K562 (cell line): ENCODE measurements at regions not wholly inside any gene's neighbourhood (a gene's known extent, or its start where the extent isn't known, plus 50 kb on each side); places are given as distances from the start of the nearest gene placed in this dataset.

Experiments used
- CHAMP1 ChIP-seq: fragments of 450-650 bp; IDR thresholded peaks from 2 replicates; pipeline ENCODE4 v1.6.1; 2016; ENCODE audit warnings: mild to moderate bottlenecking
- CHCHD3 ChIP-seq: fragments of 250-450 bp; sonication (Bioruptor Pico); IDR thresholded peaks from 2 replicates; pipeline ENCODE4 v2.1.2; 2022; ENCODE audit warnings: mild to moderate bottlenecking
- CREB1 ChIP-seq, 2 experiments: sonication (generic) in 1 of 2; formaldehyde crosslinking in 1 of 2; IDR thresholded peaks; 2 replicates each; pipeline versions ENCODE4 v1.6.1 to v1.8.0; 2012 to 2022; ENCODE audit warnings: inconsistent platforms in 1 of 2, mild to moderate bottlenecking in 1 of 2, missing genetic modification reagents in 1 of 2, moderate library complexity in 1 of 2
- FOS ChIP-seq: IDR thresholded peaks from 3 replicates; pipeline ENCODE4 v1.6.1; 2011; ENCODE audit not compliant: insufficient read length; ENCODE audit errors: extremely low read depth
- GTF2F1 ChIP-seq: IDR thresholded peaks from 2 replicates; pipeline ENCODE4 v1.6.1; 2011; ENCODE audit warnings: low read depth, low read length, improper control_type of control experiment
- HOMEZ ChIP-seq: fragments of 250-450 bp; sonication (Bioruptor Pico); IDR thresholded peaks from 2 replicates; pipeline ENCODE4 v1.4.0; 2020; ENCODE audit warnings: mild to moderate bottlenecking, moderate library complexity
- KLF10 ChIP-seq: fragments of 250-450 bp; sonication (Bioruptor Pico); IDR thresholded peaks from 2 replicates; pipeline ENCODE4 v1.6.1; 2021; ENCODE audit warnings: matching md5 sums
- NONO ChIP-seq, 2 experiments: fragments of 200-400 bp in 1 of 2; fragments of 450-650 bp in 1 of 2; formaldehyde crosslinking in 1 of 2; IDR thresholded peaks; 2 replicates each; pipeline ENCODE4 v1.6.1; 2017; ENCODE audit warnings: low read depth in 2 of 2, mild to moderate bottlenecking in 2 of 2, moderate library complexity in 2 of 2, low read length in 1 of 2
- PTTG1 ChIP-seq: fragments of 450-650 bp; IDR thresholded peaks from 2 replicates; pipeline ENCODE4 v1.6.1; 2016; ENCODE audit warnings: low read depth, mild to moderate bottlenecking, missing genetic modification characterization, missing compliant biosample characterization
- SMAD1 ChIP-seq: fragments of 150-350 bp; IDR thresholded peaks from 2 replicates; pipeline ENCODE4 v1.6.1; 2014; ENCODE audit warnings: low read length, low read depth; ENCODE audit not compliant: partially characterized antibody
- ZNF175 ChIP-seq: fragments of 200-800 bp; sonication (Bioruptor generic); IDR thresholded peaks from 2 replicates; pipeline ENCODE4 v1.6.1; 2016; ENCODE audit warnings: low read depth, mild to moderate bottlenecking, missing genetic modification characterization, missing compliant biosample characterization
- ZNF239 ChIP-seq: fragments of 250-450 bp; sonication (Bioruptor Pico); IDR thresholded peaks from 2 replicates; pipeline ENCODE4 v1.4.0; 2020; ENCODE audit warnings: mild to moderate bottlenecking
- ZNF436 ChIP-seq: fragments of 250-450, 450-650 bp; sonication (Bioruptor Pico); formaldehyde crosslinking; IDR thresholded peaks from 2 replicates; pipeline ENCODE4 v1.7.0; 2020; ENCODE audit warnings: mild to moderate bottlenecking
- TF ChIP-seq, protein P1 (sequence below), 2 experiments: IDR thresholded peaks; 2 replicates each; pipeline ENCODE4 v1.6.1; 2011; ENCODE audit warnings: borderline replicate concordance in 1 of 2, control low read depth in 1 of 2, low read depth in 1 of 2, low read length in 1 of 2, mild to moderate bottlenecking in 1 of 2, mixed read lengths in 1 of 2, moderate library complexity in 1 of 2; ENCODE audit not compliant: insufficient read depth in 1 of 2, insufficient read length in 1 of 2, poor library complexity in 1 of 2, severe bottlenecking in 1 of 2; ENCODE audit errors: extremely low read depth in 1 of 2
- TF ChIP-seq, protein P2 (sequence below): fragments of 450-650 bp; IDR thresholded peaks from 2 replicates; pipeline ENCODE4 v1.6.1; 2017; ENCODE audit warnings: antibody characterized with exemption, mild to moderate bottlenecking

GRCh38 chr6:27838058-27838944, 73.9 kb downstream of the OR2B2 start (continued):
- TF ChIP-seq ZNF436 (CRISPR knock-in tag) (peak; percentile 35; the same call in 1 of the 2 replicates), CREB1 (IDR thresholded peaks at IDR 0.05) (peak; percentile 98), CREB1 (CRISPR knock-in tag; IDR thresholded peaks at IDR 0.05) (peak; percentile 95), KLF10 (CRISPR knock-in tag) (no peak), GTF2F1 (peak; percentile 96), NONO (IDR thresholded peaks at IDR 0.05; ENCODE audit: low read depth in 2 of 2, low read length in 1 of 2) (peak; percentile 30 to 89; a peak in 2 of 4 replicates), ZNF175 (CRISPR knock-in tag) (peak; percentile 52), FOS (peak; percentile 98), PTTG1 (no peak), CHCHD3 (CRISPR knock-in tag) (peak; percentile 83; the same call in 1 of the 2 replicates), HOMEZ (CRISPR knock-in tag) (0 out of 2 replicates have a peak, but pooled peaks have one; percentile 75), CHAMP1 (peak; percentile 82), ZNF239 (CRISPR knock-in tag) (peak; percentile 69), SMAD1 (peak; percentile 95)
- TF ChIP-seq, protein P1, sequence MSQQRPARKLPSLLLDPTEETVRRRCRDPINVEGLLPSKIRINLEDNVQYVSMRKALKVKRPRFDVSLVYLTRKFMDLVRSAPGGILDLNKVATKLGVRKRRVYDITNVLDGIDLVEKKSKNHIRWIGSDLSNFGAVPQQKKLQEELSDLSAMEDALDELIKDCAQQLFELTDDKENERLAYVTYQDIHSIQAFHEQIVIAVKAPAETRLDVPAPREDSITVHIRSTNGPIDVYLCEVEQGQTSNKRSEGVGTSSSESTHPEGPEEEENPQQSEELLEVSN (IDR thresholded peaks at IDR 0.05; ENCODE audit: borderline replicate concordance in 1 of 2, extremely low read depth in 1 of 2, insufficient read depth in 1 of 2, insufficient read length in 1 of 2, low read depth in 1 of 2, low read length in 1 of 2, poor library complexity in 1 of 2, severe bottlenecking in 1 of 2), result peak; percentile 72 to 80
- TF ChIP-seq, protein P2, sequence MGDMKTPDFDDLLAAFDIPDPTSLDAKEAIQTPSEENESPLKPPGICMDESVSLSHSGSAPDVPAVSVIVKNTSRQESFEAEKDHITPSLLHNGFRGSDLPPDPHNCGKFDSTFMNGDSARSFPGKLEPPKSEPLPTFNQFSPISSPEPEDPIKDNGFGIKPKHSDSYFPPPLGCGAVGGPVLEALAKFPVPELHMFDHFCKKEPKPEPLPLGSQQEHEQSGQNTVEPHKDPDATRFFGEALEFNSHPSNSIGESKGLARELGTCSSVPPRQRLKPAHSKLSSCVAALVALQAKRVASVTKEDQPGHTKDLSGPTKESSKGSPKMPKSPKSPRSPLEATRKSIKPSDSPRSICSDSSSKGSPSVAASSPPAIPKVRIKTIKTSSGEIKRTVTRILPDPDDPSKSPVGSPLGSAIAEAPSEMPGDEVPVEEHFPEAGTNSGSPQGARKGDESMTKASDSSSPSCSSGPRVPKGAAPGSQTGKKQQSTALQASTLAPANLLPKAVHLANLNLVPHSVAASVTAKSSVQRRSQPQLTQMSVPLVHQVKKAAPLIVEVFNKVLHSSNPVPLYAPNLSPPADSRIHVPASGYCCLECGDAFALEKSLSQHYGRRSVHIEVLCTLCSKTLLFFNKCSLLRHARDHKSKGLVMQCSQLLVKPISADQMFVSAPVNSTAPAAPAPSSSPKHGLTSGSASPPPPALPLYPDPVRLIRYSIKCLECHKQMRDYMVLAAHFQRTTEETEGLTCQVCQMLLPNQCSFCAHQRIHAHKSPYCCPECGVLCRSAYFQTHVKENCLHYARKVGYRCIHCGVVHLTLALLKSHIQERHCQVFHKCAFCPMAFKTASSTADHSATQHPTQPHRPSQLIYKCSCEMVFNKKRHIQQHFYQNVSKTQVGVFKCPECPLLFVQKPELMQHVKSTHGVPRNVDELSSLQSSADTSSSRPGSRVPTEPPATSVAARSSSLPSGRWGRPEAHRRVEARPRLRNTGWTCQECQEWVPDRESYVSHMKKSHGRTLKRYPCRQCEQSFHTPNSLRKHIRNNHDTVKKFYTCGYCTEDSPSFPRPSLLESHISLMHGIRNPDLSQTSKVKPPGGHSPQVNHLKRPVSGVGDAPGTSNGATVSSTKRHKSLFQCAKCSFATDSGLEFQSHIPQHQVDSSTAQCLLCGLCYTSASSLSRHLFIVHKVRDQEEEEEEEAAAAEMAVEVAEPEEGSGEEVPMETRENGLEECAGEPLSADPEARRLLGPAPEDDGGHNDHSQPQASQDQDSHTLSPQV, result peak; percentile 29; the same call in 1 of the 2 replicates
